Upper lobe of left lung (tissue), 4 donors: ENCODE measurements at regions not wholly inside any gene's neighbourhood (a gene's known extent, or its start where the extent isn't known, plus 50 kb on each side); places are given as distances from the start of the nearest gene placed in this dataset.

ENCODE experiments used
- EP300 ChIP-seq, 4 donors: sonication (generic); formaldehyde crosslinking; IDR thresholded peaks; one replicate each; pipeline ENCODE4 v1.5.1; 2017; ENCODE audit warnings: antibody characterized with exemption in 4 of 4, control low read depth in 2 of 4
- POLR2A ChIP-seq, 4 donors: fragments of 450-650 bp; IDR thresholded peaks; one replicate each; pipeline ENCODE4 v1.5.1; 2016 to 2017; ENCODE audit warnings: antibody characterized with exemption in 4 of 4, mild to moderate bottlenecking in 2 of 4
- POLR2AphosphoS5 ChIP-seq, 2 donors: sonication (generic); formaldehyde crosslinking; IDR thresholded peaks; one replicate each; pipeline ENCODE4 v1.5.1; 2017; ENCODE audit warnings: antibody characterized with exemption in 2 of 2
- TF ChIP-seq, protein P1 (sequence below), 6 experiments: fragments of 450-650 bp in 4 of 6; fragments of 200-600 bp in 2 of 6; sonication (generic) in 2 of 6; IDR thresholded peaks; one replicate each; pipeline ENCODE4 v1.5.1; 2016 to 2019; ENCODE audit warnings: antibody characterized with exemption in 6 of 6

DNA sequence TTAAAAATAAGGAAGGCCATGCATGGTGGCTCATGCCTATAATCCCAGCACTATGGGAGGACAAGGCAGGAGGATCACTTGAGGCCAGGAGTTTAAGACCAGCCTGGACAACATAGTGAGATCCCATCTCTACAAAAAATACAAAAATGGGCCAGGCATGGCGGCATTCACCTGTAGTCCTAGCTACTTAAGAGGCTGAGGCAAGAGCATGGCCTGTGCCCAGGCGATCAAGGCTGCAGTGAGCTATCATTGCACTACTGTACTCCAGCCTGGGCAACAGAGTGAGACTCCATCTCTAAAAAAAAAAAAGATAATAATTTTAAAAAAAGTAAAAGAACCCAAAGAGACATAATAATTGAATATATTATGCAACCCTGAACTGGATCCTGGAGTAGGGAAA, 83.6 kb upstream of the ZNF423 start:
- TF ChIP-seq, protein P1, sequence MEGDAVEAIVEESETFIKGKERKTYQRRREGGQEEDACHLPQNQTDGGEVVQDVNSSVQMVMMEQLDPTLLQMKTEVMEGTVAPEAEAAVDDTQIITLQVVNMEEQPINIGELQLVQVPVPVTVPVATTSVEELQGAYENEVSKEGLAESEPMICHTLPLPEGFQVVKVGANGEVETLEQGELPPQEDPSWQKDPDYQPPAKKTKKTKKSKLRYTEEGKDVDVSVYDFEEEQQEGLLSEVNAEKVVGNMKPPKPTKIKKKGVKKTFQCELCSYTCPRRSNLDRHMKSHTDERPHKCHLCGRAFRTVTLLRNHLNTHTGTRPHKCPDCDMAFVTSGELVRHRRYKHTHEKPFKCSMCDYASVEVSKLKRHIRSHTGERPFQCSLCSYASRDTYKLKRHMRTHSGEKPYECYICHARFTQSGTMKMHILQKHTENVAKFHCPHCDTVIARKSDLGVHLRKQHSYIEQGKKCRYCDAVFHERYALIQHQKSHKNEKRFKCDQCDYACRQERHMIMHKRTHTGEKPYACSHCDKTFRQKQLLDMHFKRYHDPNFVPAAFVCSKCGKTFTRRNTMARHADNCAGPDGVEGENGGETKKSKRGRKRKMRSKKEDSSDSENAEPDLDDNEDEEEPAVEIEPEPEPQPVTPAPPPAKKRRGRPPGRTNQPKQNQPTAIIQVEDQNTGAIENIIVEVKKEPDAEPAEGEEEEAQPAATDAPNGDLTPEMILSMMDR (IDR thresholded peaks at IDR 0.05) = no peak
- TF ChIP-seq POLR2AphosphoS5 (IDR thresholded peaks at IDR 0.05) (no peak), POLR2A (IDR thresholded peaks at IDR 0.05) (no peak), EP300 (IDR thresholded peaks at IDR 0.05) (no peak)
